ENCODE measurements at regions not wholly inside any gene's neighbourhood (a gene's known extent, or its start where the extent isn't known, plus 50 kb on each side); places are given as distances from the start of the nearest gene placed in this dataset.

- no peak for DNase-seq (ENCODE audit: low read depth)
- no peak overlapping the region for H3K4me3 ChIP-seq (ENCODE audit: low read depth, low read length)
- no peak for TF ChIP-seq CTCF (conservative IDR thresholded peaks at IDR 0.05; ENCODE audit: low read depth, low read length)
These were observed 58.3 kb upstream of the GGTLC1 start for GRCh38 chr20:24046888-24047287.

DNA sequence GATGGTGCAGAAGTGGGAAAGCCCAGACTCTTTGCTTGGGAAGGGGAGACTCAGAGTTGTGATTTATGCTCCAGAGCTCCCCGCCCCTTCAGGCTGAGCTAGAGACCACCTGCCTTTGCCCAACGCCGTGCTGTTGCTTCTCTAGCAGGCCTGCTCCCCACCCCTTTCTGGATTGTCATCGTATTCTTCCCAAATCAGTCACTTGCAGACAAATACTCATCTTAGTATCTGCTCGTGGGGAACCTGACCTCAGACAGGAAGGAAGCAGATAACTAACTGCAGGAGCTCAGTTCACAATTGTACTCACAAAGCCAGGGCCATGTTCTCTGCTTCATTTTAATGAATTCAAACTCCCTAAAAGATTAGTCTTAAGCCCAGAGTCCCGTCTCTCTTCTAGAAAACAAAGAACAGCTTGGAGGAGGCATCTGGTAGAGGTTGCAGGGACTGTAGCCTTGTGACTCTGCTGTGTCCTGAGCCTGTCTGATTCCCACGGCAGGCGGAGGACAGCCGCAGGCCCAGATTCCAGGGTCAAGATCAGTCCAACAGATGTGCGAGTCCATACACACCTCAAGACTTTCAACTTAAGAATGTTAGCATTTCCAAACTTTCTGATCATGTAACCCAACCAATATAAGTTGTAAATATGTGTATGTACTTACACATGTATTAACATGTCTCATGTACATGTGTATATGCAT is 57.2 kb upstream of the GGTLC1 start:
- H3K4me3 ChIP-seq (ENCODE audit: low read depth, low read length): no peak overlapping the region
- DNase-seq (ENCODE audit: low read depth): no peak
- no peak for TF ChIP-seq CTCF (conservative IDR thresholded peaks at IDR 0.05; ENCODE audit: low read depth, low read length)

GRCh38 chr20:24043294-24043693 is 54.7 kb upstream of the GGTLC1 start:
- TF ChIP-seq CTCF (conservative IDR thresholded peaks at IDR 0.05; ENCODE audit: low read depth, low read length): no peak
- no peak for DNase-seq (ENCODE audit: low read depth)
- H3K4me3 ChIP-seq (ENCODE audit: low read depth, low read length): no peak overlapping the region

GRCh38 chr20:24042646-24043045 is 54.1 kb upstream of the GGTLC1 start:
- no peak for TF ChIP-seq CTCF (conservative IDR thresholded peaks at IDR 0.05; ENCODE audit: low read depth, low read length)
- no peak overlapping the region for H3K4me3 ChIP-seq (ENCODE audit: low read depth, low read length)
- DNase-seq (ENCODE audit: low read depth): no peak

DNA sequence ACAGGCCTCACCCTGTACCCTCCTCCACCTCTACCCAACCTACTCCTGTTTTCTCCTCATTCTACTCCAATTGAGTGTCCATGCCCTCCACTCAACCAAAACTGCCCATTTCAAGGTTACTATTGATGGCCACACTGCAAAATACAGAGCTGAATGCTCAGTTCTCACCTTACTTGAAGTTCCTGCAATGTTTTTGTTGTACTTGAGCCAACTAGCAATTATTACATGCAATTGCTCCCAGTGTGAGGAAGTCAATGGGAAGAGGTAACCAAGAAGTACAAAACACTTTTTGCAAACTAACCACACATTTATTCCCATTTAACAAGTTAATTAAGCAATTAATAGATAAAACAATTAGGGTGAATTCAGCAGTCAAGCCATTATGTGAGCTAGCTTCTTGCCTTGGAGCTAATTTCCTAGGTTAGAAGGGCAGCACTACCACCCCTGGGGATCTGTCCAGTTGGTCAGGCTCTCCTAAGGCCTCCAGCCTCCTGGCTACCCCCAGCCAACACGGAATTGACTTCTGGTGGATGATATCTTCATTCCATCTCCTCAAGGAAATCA is 52.4 kb upstream of the GGTLC1 start:
- no peak overlapping the region for H3K4me3 ChIP-seq (ENCODE audit: low read depth, low read length)
- no peak for TF ChIP-seq CTCF (conservative IDR thresholded peaks at IDR 0.05; ENCODE audit: low read depth, low read length)
- no peak for DNase-seq (ENCODE audit: low read depth)

GRCh38 chr20:24039196-24039595 is 50.6 kb upstream of the GGTLC1 start:
- no peak overlapping the region for H3K4me3 ChIP-seq (ENCODE audit: low read depth, low read length)
- TF ChIP-seq CTCF (conservative IDR thresholded peaks at IDR 0.05; ENCODE audit: low read depth, low read length): no peak
- DNase-seq (ENCODE audit: low read depth): no peak

Data from epithelial cell of proximal tubule (primary cell).